Subcutaneous abdominal adipose tissue (tissue), 5 donors: ENCODE measurements at regions not wholly inside any gene's neighbourhood (a gene's known extent, or its start where the extent isn't known, plus 50 kb on each side); places are given as distances from the start of the nearest gene placed in this dataset.
A peak's percentile ranks its signal among the peaks of the same experiment; 100 is the strongest.

ENCODE experiments used
- H3K27ac ChIP-seq: one replicate; pipeline ENCODE4 v1.7.0; 2013; ENCODE audit warnings: low read depth, mild to moderate bottlenecking, inconsistent platforms, low read length, moderate library complexity
- H3K27me3 ChIP-seq, 5 donors: one replicate each; pipeline ENCODE4 v1.7.0; 2013; ENCODE audit warnings: low read length in 5 of 5, inconsistent platforms in 1 of 5; ENCODE audit not compliant: control insufficient read depth in 5 of 5, insufficient read depth in 4 of 5
- H3K36me3 ChIP-seq, 5 donors: one replicate each; pipeline ENCODE4 v1.7.0; 2013; ENCODE audit warnings: low read length in 5 of 5; ENCODE audit not compliant: control insufficient read depth in 5 of 5, insufficient read depth in 5 of 5
- H3K4me1 ChIP-seq, 5 donors: one replicate each; pipeline ENCODE4 v1.7.0; 2013; ENCODE audit warnings: low read length in 5 of 5, mild to moderate bottlenecking in 3 of 5, moderate library complexity in 1 of 5; ENCODE audit not compliant: control insufficient read depth in 5 of 5, insufficient read depth in 5 of 5
- H3K4me3 ChIP-seq, 5 donors: one replicate each; pipeline ENCODE4 v1.7.0; 2013; ENCODE audit warnings: low read length in 5 of 5, low read depth in 1 of 5
- H3K9ac ChIP-seq, 5 donors: one replicate each; pipeline ENCODE4 v1.7.0; 2013; ENCODE audit warnings: low read length in 5 of 5, mild to moderate bottlenecking in 4 of 5, moderate library complexity in 3 of 5
- H3K9me3 ChIP-seq, 5 donors: one replicate each; pipeline ENCODE4 v1.7.0; 2013; ENCODE audit warnings: low read length in 5 of 5; ENCODE audit not compliant: control insufficient read depth in 5 of 5
- donor health status: healthy.
- donor health status: healthy.
- donor health status: healthy.
- donor health status: healthy.
- donor health status: healthy.

- H3K4me3 ChIP-seq: peak overlapping the region in 1 of 5 donors; percentile 34
- H3K9me3 ChIP-seq: no peaks in the 10 kb centered on the region
- H3K27me3 ChIP-seq: peaks cover 0 to 2% (median 0%) of the 10 kb centered on the region in 5 donors
- peaks cover 0 to 11% (median 6%) of the 10 kb centered on the region in 5 donors for H3K4me1 ChIP-seq
- H3K9ac ChIP-seq: peak overlapping the region in 2 of 5 donors; percentile 16 to 49
- peak overlapping the region; percentile 72 for H3K27ac ChIP-seq
- H3K36me3 ChIP-seq: no peaks in the 10 kb centered on the region
These were observed 602.9 kb downstream of the NYAP2 start for GRCh38 chr2:226002438-226002837.

GRCh38 chr2:226001716-226002115 is 602.2 kb downstream of the NYAP2 start:
- H3K4me3 ChIP-seq: no peak overlapping the region
- H3K27me3 ChIP-seq: peaks cover 0 to 2% (median 0%) of the 10 kb centered on the region in 5 donors
- no peaks in the 10 kb centered on the region for H3K9me3 ChIP-seq
- H3K36me3 ChIP-seq: no peaks in the 10 kb centered on the region
- H3K4me1 ChIP-seq: peaks cover 0 to 11% (median 6%) of the 10 kb centered on the region in 5 donors
- H3K9ac ChIP-seq: no peak overlapping the region
- peak overlapping the region; percentile 72 for H3K27ac ChIP-seq

- H3K36me3 ChIP-seq: no peaks in the 10 kb centered on the region
- H3K27ac ChIP-seq: no peak overlapping the region
- H3K4me3 ChIP-seq: no peak overlapping the region
- no peak overlapping the region for H3K9ac ChIP-seq
- H3K9me3 ChIP-seq: no peaks in the 10 kb centered on the region
- H3K27me3 ChIP-seq: peaks cover 0 to 2% (median 0%) of the 10 kb centered on the region in 5 donors
- H3K4me1 ChIP-seq: peaks cover 0 to 17% (median 6%) of the 10 kb centered on the region in 5 donors
These were observed 600.2 kb downstream of the NYAP2 start for GRCh38 chr2:225999692-226000091.

GRCh38 chr2:225998653-225999052 is 599.1 kb downstream of the NYAP2 start:
- Histone ChIP-seq H3K4me1 (peaks cover 0 to 17% (median 6%) of the 10 kb centered on the region in 5 donors), H3K27ac (no peak overlapping the region), H3K9ac (no peak overlapping the region), H3K36me3 (no peaks in the 10 kb centered on the region), H3K4me3 (no peak overlapping the region), H3K27me3 (peaks cover 0 to 2% (median 0%) of the 10 kb centered on the region in 5 donors), H3K9me3 (no peaks in the 10 kb centered on the region)

- H3K27me3 ChIP-seq: peaks cover 0 to 2% (median 0%) of the 10 kb centered on the region in 5 donors
- H3K4me3 ChIP-seq: no peak overlapping the region
- H3K9me3 ChIP-seq: no peaks in the 10 kb centered on the region
- H3K9ac ChIP-seq: no peak overlapping the region
- no peaks in the 10 kb centered on the region for H3K36me3 ChIP-seq
- no peak overlapping the region for H3K27ac ChIP-seq
- peaks cover 0 to 17% (median 6%) of the 10 kb centered on the region in 5 donors for H3K4me1 ChIP-seq
These were observed 598.6 kb downstream of the NYAP2 start for GRCh38 chr2:225998116-225998515.

- Histone ChIP-seq H3K4me1 (peaks cover 0 to 6% (median 0%) of the 10 kb centered on the region in 5 donors), H3K9me3 (no peaks in the 10 kb centered on the region), H3K27ac (no peak overlapping the region), H3K36me3 (no peaks in the 10 kb centered on the region), H3K4me3 (no peak overlapping the region), H3K9ac (no peak overlapping the region), H3K27me3 (no peaks in the 10 kb centered on the region)
These were observed 596.9 kb downstream of the NYAP2 start for GRCh38 chr2:225996462-225996828.

GRCh38 chr2:225995796-225996461 is 596.4 kb downstream of the NYAP2 start:
- H3K36me3 ChIP-seq: no peaks in the 10 kb centered on the region
- H3K9ac ChIP-seq: no peak overlapping the region
- H3K4me1 ChIP-seq: peaks cover 0 to 6% (median 0%) of the 10 kb centered on the region in 5 donors
- H3K27ac ChIP-seq: no peak overlapping the region
- H3K4me3 ChIP-seq: no peak overlapping the region
- H3K27me3 ChIP-seq: no peaks in the 10 kb centered on the region
- H3K9me3 ChIP-seq: no peaks in the 10 kb centered on the region

- Histone ChIP-seq H3K4me1 (peaks cover 0 to 6% (median 0%) of the 10 kb centered on the region in 5 donors), H3K9me3 (no peaks in the 10 kb centered on the region), H3K4me3 (no peak overlapping the region), H3K36me3 (no peaks in the 10 kb centered on the region), H3K27me3 (no peaks in the 10 kb centered on the region), H3K27ac (no peak overlapping the region), H3K9ac (no peak overlapping the region)
These were observed 595.4 kb downstream of the NYAP2 start for GRCh38 chr2:225994748-225995405.

GRCh38 chr2:225993430-225993829 is 593.9 kb downstream of the NYAP2 start:
- no peak overlapping the region for H3K27ac ChIP-seq
- H3K9ac ChIP-seq: no peak overlapping the region
- no peaks in the 10 kb centered on the region for H3K27me3 ChIP-seq
- peaks cover 0 to 6% (median 0%) of the 10 kb centered on the region in 5 donors for H3K4me1 ChIP-seq
- H3K9me3 ChIP-seq: no peaks in the 10 kb centered on the region
- no peaks in the 10 kb centered on the region for H3K36me3 ChIP-seq
- H3K4me3 ChIP-seq: no peak overlapping the region

- Histone ChIP-seq H3K36me3 (no peaks in the 10 kb centered on the region), H3K27ac (no peak overlapping the region), H3K9ac (no peak overlapping the region), H3K27me3 (no peaks in the 10 kb centered on the region), H3K9me3 (no peaks in the 10 kb centered on the region), H3K4me1 (no peaks in the 10 kb centered on the region), H3K4me3 (no peak overlapping the region)
These were observed 590.3 kb downstream of the NYAP2 start for GRCh38 chr2:225989809-225990208.
